HepG2 (cell line): ENCODE measurements at regions not wholly inside any gene's neighbourhood (a gene's known extent, or its start where the extent isn't known, plus 50 kb on each side); places are given as distances from the start of the nearest gene placed in this dataset.

ENCODE experiments used
- BRF2 ChIP-seq: sonication (generic); formaldehyde crosslinking; IDR thresholded peaks from 2 replicates; pipeline ENCODE4 v1.8.1; 2022; ENCODE audit warnings: mild to moderate bottlenecking, missing genetic modification reagents
- NCOR1 ChIP-seq: fragments of 200-600 bp; sonication (generic); IDR thresholded peaks from 2 replicates; pipeline ENCODE4 v1.7.0; 2017; ENCODE audit warnings: antibody characterized with exemption, low read length, borderline replicate concordance
- NFYB ChIP-seq: sonication (generic); formaldehyde crosslinking; IDR thresholded peaks from 2 replicates; pipeline ENCODE4 v1.4.0; 2020; ENCODE audit warnings: missing genetic modification reagents
- PCBP2 ChIP-seq: fragments of 200-400 bp; formaldehyde crosslinking; optimal IDR thresholded peaks from 2 replicates; pipeline ENCODE3; 2018; ENCODE audit warnings: low read length, low read depth; ENCODE audit not compliant: poor library complexity, severe bottlenecking
- TAF1 ChIP-seq: sonication (generic); formaldehyde crosslinking; IDR thresholded peaks from 2 replicates; pipeline ENCODE4 v1.4.0; 2020; ENCODE audit warnings: missing genetic modification reagents
- ZC3H13 ChIP-seq: sonication (generic); formaldehyde crosslinking; IDR thresholded peaks from 2 replicates; pipeline ENCODE4 v1.8.1; 2023; ENCODE audit warnings: mild to moderate bottlenecking, missing genetic modification reagents, moderate library complexity
- ZXDC ChIP-seq: sonication (generic); formaldehyde crosslinking; IDR thresholded peaks from 2 replicates; pipeline ENCODE4 v1.5.0; 2020; ENCODE audit warnings: mild to moderate bottlenecking, missing genetic modification reagents

- TF ChIP-seq ZXDC (no peak), NCOR1 (no peak), ZC3H13 (CRISPR knock-in tag) (no peak), PCBP2 (no peak), BRF2 (CRISPR knock-in tag) (no peak), NFYB (CRISPR knock-in tag) (no peak), TAF1 (CRISPR knock-in tag) (no peak)
Measured at GRCh38 chr10:44016589-44017482, 368.1 kb downstream of the CXCL12 start (continued).
